ENCODE measurements at regions not wholly inside any gene's neighbourhood (a gene's known extent, or its start where the extent isn't known, plus 50 kb on each side); places are given as distances from the start of the nearest gene placed in this dataset.

GRCh38 chr7:17493446-17493845 is 195.0 kb downstream of the AHR start:
- no peaks in the 10 kb centered on the region for H3K36me3 ChIP-seq (ENCODE audit: low read depth, missing control alignments)
- no peaks in the 10 kb centered on the region for H3K9me3 ChIP-seq
- no peak overlapping the region for H3K4me3 ChIP-seq
- no peaks in the 10 kb centered on the region for H3K27me3 ChIP-seq
- DNase-seq = no peak
- TF ChIP-seq CTCF (IDR thresholded peaks at IDR 0.05) = no peak
- intact Hi-C loops (cut with DNase I; ENCODE audit: low total_unique reads) = no loop called here
- WGBS, 2 donors = 89 to 93% methylated on average over 2 of the region's 2 CpGs
- H3K27ac ChIP-seq = no peak overlapping the region
- H3K4me1 ChIP-seq = no peaks in the 10 kb centered on the region

GRCh38 chr7:17495655-17496394 is 197.4 kb downstream of the AHR start:
- WGBS, 2 donors = 85 to 93% methylated on average over 2 of the region's 2 CpGs
- no peaks in the 10 kb centered on the region for H3K36me3 ChIP-seq (ENCODE audit: low read depth, missing control alignments)
- H3K9me3 ChIP-seq = no peaks in the 10 kb centered on the region
- no peak overlapping the region for H3K4me3 ChIP-seq
- H3K4me1 ChIP-seq = no peaks in the 10 kb centered on the region
- H3K27me3 ChIP-seq = no peaks in the 10 kb centered on the region
- TF ChIP-seq CTCF (IDR thresholded peaks at IDR 0.05) (no peak), POLR2A (IDR thresholded peaks at IDR 0.05) (no peak)
- intact Hi-C loops (cut with DNase I; ENCODE audit: low total_unique reads) = no loop called here
- no peak for DNase-seq
- H3K27ac ChIP-seq = no peak overlapping the region

GRCh38 chr7:17497136-17497535 is 198.7 kb downstream of the AHR start:
- 88 to 89% methylated on average over 1 of the region's 1 CpG for WGBS, 2 donors
- Histone ChIP-seq H3K9me3 (no peaks in the 10 kb centered on the region), H3K36me3 (ENCODE audit: low read depth, missing control alignments) (no peaks in the 10 kb centered on the region), H3K4me1 (no peaks in the 10 kb centered on the region), H3K4me3 (no peak overlapping the region), H3K27ac (no peak overlapping the region), H3K27me3 (no peaks in the 10 kb centered on the region)
- no peak for DNase-seq
- intact Hi-C loops (cut with DNase I; ENCODE audit: low total_unique reads) = no loop called here
- TF ChIP-seq CTCF (IDR thresholded peaks at IDR 0.05) (no peak), POLR2A (IDR thresholded peaks at IDR 0.05) (no peak)

GRCh38 chr7:17497549-17498167 is 199.2 kb downstream of the AHR start:
- Histone ChIP-seq H3K36me3 (ENCODE audit: low read depth, missing control alignments) (no peaks in the 10 kb centered on the region), H3K9me3 (no peaks in the 10 kb centered on the region), H3K4me1 (no peaks in the 10 kb centered on the region), H3K27ac (no peak overlapping the region), H3K27me3 (no peaks in the 10 kb centered on the region), H3K4me3 (no peak overlapping the region)
- intact Hi-C loops (cut with DNase I; ENCODE audit: low total_unique reads) = no loop called here
- WGBS, 2 donors = 62 to 64% methylated on average over 5 of the region's 5 CpGs
- TF ChIP-seq POLR2A (IDR thresholded peaks at IDR 0.05) (no peak), CTCF (IDR thresholded peaks at IDR 0.05) (no peak)
- no peak for DNase-seq

- no peak overlapping the region for H3K4me3 ChIP-seq
- H3K36me3 ChIP-seq (ENCODE audit: low read depth, missing control alignments) = no peaks in the 10 kb centered on the region
- H3K9me3 ChIP-seq = no peaks in the 10 kb centered on the region
- no peaks in the 10 kb centered on the region for H3K4me1 ChIP-seq
- intact Hi-C loops (cut with DNase I; ENCODE audit: low total_unique reads) = no loop called here
- no peak for DNase-seq
- no peak for TF ChIP-seq POLR2A (IDR thresholded peaks at IDR 0.05)
- no peak for TF ChIP-seq CTCF (IDR thresholded peaks at IDR 0.05)
- H3K27me3 ChIP-seq = no peaks in the 10 kb centered on the region
- 93% methylated on average over 4 of the region's 4 CpGs for WGBS, 2 donors
- no peak overlapping the region for H3K27ac ChIP-seq
These were observed 199.8 kb downstream of the AHR start for GRCh38 chr7:17498230-17498629.
